Activated CD4-positive, alpha-beta T cell treated with anti-CD3 and anti-CD28 coated beads, Interleukin-10, Interleukin-2, amounts not matched to agents 100 ng/mL and 50 ng/mL, durations not matched to agents 16 hours and 8 hours (primary cell): ENCODE measurements at regions not wholly inside any gene's neighbourhood (a gene's known extent, or its start where the extent isn't known, plus 50 kb on each side); places are given as distances from the start of the nearest gene placed in this dataset.
"Not testable (repeated sequence)": the region's sequence is repeated elsewhere in the genome, so short reads cannot be mapped to it uniquely, and the experiment has no call there.

Experiments
- DNase-seq: peaks from one replicate; pipeline ENCODE4 v3.0.0-alpha.2; 2020

DNA sequence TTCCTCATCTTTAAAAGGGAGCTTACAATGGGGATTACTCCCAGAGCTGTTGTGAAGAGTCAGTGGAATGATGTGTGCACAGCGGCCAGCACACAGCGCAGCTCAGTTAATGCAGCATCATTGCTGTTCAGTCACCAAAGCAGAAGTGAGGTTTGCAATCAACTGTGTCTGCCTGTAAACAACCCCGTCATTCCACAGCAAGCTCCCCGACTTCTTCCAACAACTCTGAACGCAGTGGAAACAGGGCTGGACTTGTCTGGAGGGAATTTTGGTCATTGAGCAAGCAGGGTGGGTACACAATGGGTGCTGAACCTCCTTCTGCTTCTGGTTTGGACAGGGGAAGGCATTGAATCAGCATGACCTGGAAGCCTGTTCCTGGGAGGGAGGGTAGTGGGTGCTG, 347.4 kb downstream of the PTPRU start:
- DNase-seq = no peak

GRCh38 chr1:29581256-29581655, 344.9 kb downstream of the PTPRU start:
- no peak for DNase-seq

- no peak for DNase-seq
These were observed 343.6 kb downstream of the PTPRU start for GRCh38 chr1:29579821-29580425.

- no peak for DNase-seq
These were observed 341.2 kb downstream of the PTPRU start for GRCh38 chr1:29577512-29577911.

DNA sequence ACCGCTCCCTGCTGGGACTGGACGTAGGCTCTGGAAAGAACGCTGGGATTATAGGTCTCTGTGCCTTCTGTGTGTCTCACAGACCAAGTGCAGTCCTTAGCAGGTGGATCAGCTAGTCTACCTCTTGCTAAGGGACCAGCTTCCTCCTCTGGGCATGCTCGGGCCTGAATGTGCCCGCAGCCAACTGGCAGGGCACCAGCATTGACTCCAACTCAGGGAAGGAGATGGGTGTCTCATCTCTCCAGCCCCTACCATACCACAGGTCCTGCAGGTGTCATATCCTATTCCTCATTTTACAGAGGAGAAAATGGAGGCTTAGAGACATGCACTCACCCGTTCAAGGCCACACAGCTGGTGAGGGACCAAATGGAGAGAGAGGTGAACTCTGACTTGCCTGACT, 340.2 kb downstream of the PTPRU start:
- no peak for DNase-seq

DNA sequence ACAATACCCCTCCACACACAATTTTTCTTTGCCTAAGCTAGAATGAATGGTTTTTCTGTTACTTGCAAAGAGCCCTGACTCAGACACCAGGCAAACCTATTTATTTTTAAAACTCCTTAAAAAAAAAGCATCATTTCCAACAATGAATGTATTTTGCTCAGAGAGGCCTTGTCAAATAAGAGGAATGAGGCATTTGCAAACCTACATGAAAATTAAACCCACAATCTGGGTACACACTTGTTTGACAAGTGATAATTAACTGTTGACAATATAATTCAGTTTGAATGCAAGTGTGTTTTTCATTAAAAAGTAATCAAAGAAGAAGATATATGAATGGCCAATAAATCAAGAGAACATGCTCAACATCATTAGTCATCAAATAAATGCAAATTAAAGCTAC, 339.5 kb downstream of the PTPRU start:
- no peak for DNase-seq

DNA sequence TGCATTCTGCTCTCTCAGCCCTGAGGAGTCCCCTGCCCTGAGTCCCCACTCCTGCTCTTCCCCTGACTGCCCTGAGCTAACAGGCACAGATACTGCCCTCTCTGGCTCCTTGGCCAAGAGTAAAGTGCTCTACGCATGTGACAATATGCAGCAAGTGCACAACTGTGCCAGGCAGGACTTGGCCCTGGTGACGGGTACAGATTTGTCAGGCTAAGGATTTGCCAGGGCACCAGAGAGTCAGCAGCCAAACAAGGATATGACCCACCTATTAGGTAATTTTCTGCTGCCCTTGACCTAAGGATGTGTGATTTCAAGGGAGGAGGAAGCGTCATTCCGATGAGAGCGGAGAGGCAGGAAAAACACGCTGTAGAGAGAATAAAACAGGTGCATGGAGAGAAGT, 339.0 kb downstream of the PTPRU start:
- no peak for DNase-seq

- DNase-seq = no peak
These were observed 338.5 kb downstream of the PTPRU start for GRCh38 chr1:29574871-29575270.

DNA sequence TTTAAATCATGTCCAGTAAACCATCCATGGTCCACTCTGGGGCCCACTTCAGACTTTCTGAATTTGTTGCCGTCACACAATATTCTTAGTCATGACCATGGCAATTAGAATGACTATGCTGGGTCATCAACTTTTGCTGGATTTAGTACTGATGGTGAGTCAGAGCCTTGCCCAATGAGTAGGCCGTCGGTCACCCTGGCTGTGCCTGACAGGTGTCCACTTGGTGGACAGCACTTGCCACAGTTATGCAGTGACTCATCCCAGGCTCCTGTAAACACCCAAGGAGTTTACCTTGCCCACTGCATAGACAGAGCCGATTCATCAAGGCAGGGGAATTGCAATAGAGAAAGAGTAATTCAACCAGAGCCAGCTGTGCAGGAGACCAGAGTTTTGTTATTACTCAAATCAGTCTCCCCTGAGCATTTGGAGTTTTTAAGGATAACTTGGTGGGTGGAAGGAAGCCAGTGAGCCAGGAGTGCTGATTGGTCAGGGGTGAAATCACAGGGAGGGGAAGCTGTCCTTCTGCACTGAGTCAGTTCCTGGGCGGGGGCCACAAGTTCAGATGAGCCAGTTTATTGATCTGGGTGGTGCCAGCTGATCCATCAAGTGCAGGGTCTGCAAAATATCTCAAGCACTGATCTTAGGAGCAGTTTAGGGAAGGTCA, 333.8 kb downstream of the PTPRU start:
- no peak for DNase-seq

- no peak for DNase-seq
These were observed 330.9 kb downstream of the PTPRU start for GRCh38 chr1:29567257-29567656.

DNA sequence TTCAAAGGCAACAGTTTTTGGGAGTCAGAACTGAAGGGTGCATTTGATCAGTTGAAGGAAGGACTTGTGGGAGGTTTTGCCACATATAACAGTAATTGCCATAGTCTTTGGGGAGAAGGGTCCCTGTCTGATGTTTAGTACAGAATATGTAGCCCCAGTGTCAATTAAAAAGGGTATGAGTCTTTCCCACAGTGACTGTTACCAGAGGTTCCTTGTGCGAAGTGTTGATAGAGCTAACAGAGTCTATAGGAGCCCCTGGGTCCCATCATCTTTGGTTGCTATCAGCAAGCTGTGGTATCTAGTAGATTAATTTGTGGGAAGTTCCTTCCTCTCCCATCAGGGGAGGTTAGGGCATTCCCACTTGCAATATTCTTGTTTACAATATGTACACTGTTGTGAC, 329.2 kb downstream of the PTPRU start:
- no peak for DNase-seq

- DNase-seq = no peak
These were observed 327.2 kb downstream of the PTPRU start for GRCh38 chr1:29563571-29563970.

- no peak for DNase-seq
These were observed 326.8 kb downstream of the PTPRU start for GRCh38 chr1:29563092-29563491.

DNA sequence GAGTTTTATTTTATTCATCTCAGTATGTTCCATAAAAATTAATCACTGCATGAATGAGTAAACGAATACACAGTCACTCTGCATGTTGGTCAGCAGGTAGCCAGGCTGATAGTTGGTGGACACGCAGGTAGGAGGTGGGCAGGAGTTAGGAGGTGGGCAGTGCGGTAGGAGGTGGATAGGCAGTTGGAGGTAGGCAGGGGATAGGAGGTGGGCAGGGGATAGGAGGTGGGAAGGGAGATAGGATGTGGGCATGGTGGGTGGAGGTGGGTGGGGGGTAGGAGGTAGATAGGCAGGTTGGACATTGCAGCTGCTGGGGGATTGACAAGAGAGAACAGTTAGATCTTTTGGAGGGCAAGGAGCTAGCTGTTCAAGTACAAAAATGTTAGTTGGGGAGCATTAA, 322.7 kb downstream of the PTPRU start:
- DNase-seq = no peak

DNA sequence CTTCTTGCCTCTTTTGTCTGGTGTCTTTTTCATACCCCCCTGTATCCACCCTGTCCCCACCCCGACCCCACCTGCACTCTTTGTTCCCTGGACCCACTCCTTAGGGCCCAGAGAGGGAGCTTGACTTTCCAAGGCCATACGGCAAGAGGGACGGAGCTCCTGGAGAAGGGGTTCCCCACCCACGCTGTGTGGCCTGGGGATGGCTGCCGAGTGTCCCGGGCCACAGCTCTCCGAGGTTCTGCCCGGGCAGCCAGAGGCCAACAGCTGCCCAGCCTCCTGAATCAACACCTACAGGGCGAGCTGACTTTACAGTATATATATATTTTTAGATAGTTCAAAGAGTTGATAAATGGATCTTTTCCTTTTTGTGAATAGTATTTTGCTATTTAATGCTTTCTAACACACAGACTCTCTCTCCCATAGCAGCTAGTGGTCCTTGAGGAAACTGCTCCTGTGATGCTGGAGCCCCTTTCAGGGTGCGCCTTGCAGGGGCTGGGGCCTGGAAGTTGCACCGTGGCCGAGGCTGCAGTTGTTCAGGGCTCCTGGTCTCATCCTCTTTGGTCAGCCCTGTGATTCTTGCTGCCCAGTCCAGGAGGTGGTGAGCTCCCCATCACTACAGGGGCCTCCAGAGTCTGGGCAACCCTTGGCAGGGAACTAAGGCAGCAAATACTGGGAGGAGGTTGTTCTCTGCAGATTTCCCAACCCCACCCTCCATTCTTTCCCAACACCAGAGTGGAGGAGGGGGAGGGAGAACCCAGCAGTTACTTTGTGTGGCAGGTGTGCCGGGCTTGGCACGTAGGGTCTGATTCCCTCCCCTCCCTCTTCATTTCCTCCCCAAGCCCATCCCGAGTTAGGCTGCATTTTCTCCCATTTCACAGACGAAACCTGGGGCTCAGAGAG, 321.6 kb downstream of the PTPRU start:
- no peak for DNase-seq

- DNase-seq = no peak
These were observed 320.7 kb downstream of the PTPRU start for GRCh38 chr1:29557066-29557465.

DNA sequence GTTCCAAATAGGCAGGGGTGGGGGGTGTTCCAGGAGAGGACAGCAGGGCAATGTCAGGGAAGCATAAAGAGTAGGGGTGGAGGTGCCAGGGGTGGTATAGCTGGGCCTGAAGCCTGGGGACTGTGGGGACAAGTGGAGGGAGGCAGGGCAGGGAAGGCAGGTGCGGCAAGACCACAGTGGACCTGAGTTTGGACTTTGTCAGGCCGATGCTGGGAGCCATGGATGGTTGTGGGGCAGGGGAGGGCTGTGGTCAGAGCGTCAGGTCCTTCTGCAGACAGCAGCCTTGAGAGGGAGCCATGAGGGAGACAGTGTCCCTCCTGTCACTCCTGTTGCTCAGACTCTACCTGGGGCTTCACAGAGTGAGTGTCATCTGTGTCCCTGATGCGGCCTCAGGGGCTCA, 320.3 kb downstream of the PTPRU start:
- no peak for DNase-seq

- no peak for DNase-seq
These were observed 318.8 kb downstream of the PTPRU start for GRCh38 chr1:29555043-29555620.

- DNase-seq = no peak
These were observed 318.0 kb downstream of the PTPRU start for GRCh38 chr1:29554208-29554778.

DNA sequence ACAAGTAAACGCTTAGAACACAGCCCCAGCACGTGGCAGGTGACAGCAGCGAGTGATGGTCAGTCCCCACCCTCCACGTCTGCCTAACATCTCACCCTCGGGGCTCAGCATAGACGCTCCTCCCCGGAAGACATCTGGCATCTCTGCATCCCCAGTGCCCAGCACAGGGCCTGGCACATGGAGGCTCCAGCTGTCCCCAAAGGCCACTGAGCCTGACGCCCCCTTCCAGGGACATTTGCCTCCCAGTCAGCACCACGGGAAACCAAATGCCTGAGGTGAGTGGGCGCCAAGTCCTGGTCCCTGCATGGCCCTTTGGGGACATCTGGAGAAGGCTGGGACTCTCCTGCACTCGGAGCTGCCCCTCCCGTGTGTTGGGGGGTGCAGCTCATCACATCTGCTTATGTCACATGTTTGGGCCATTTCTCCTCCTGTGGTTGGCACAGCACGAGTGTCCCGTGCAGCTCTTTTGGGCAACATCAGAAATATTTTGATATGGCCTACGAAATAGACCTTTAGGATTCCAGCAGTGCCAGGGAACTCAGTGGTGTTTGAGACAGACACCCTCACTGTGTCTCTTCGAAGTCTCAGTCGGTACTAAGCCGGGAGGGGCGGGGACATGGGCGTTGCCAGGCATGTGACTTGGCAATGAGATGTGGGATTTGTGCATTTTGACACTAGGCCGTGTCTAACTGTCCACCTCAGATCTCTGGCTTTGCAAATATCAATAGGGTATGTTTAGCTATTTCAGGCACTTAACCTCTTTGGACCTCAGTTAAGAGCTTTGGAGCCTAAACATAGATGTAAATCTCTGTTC, 315.0 kb downstream of the PTPRU start:
- no peak for DNase-seq

DNA sequence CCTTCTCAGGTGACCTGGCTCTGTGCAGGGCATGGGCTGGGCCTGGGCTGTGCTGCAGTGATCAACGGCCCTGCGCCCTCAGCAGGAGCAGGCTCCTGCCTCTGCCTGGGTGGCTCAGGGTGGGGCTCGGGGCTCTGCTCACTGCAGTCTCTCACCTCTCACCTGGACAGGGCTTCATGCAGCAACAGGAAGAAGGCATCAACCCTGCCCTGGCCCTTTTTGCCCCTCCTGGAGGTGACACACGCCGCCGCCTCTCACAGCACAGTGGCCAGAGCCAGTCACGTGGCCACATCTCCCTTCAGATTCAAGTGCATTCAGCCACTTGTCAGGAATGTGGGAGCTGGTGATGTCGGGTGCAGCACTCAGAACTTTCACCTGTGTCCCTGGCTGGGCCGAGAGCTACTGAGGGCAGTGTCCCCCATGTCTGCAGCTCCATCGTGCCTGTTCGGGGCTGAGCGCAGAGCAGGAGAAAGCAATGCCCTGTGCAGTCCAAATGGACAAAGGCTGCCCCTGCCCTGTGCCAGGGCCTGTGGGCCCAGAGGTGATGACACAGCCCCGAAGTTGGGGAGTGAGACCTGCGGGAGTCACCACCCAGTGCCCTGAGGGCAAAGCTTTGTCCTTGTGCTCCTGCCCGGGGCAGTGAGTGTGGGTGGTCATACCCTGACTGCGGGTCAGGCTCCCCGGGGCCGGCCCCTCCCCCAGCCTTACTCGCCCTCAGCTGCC, 314.0 kb downstream of the PTPRU start:
- DNase-seq = no peak

GRCh38 chr1:29549728-29550118, 313.4 kb downstream of the PTPRU start:
- DNase-seq = not testable (repeated sequence)
